GM12864 (cell line): ENCODE measurements at regions not wholly inside any gene's neighbourhood (a gene's known extent, or its start where the extent isn't known, plus 50 kb on each side); places are given as distances from the start of the nearest gene placed in this dataset.

ENCODE experiments used
- DNase-seq: peaks from one replicate; pipeline ENCODE4 v3.0.0-alpha.2; 2011; ENCODE audit warnings: low read depth
- H3K4me3 ChIP-seq: 2 replicates; pipeline ENCODE4 v1.5.1; 2011; ENCODE audit warnings: mild to moderate bottlenecking, low read depth, low read length, control low read depth
- CTCF ChIP-seq: IDR thresholded peaks from 2 replicates; pipeline ENCODE4 v1.5.1; 2011; ENCODE audit warnings: low read depth, mild to moderate bottlenecking, moderate library complexity, low read length, control low read depth, inconsistent platforms; ENCODE audit errors: missing control alignments

- TF ChIP-seq CTCF, result no peak
- no peak for DNase-seq
- H3K4me3 ChIP-seq, result no peak overlapping the region
Observed at GRCh38 chr4:28682847-28683246, 1822.2 kb downstream of the STIM2 start.

GRCh38 chr4:28686618-28687017 lies 1826.0 kb downstream of the STIM2 start:
- TF ChIP-seq CTCF, result peak; percentile 39
- no peak overlapping the region for H3K4me3 ChIP-seq
- DNase-seq, result no peak

- TF ChIP-seq CTCF, result no peak
- DNase-seq, result no peak
- no peak overlapping the region for H3K4me3 ChIP-seq
Observed at GRCh38 chr4:28690890-28691289, 1830.2 kb downstream of the STIM2 start.

GRCh38 chr4:28702571-28702970 lies 1841.9 kb downstream of the STIM2 start:
- no peak for DNase-seq
- no peak overlapping the region for H3K4me3 ChIP-seq
- TF ChIP-seq CTCF, result no peak

- DNase-seq, result no peak
- TF ChIP-seq CTCF, result no peak
- H3K4me3 ChIP-seq, result no peak overlapping the region
Observed at GRCh38 chr4:28709891-28710290, 1849.2 kb downstream of the STIM2 start.

- no peak for DNase-seq
- H3K4me3 ChIP-seq, result no peak overlapping the region
- TF ChIP-seq CTCF, result no peak
Observed at GRCh38 chr4:28723371-28723770, 1862.7 kb downstream of the STIM2 start.

GRCh38 chr4:28724239-28724638 lies 1863.6 kb downstream of the STIM2 start:
- no peak for TF ChIP-seq CTCF
- no peak for DNase-seq
- H3K4me3 ChIP-seq, result no peak overlapping the region
